Nephron progenitor cell (in vitro differentiated cells): ENCODE measurements at regions not wholly inside any gene's neighbourhood (a gene's known extent, or its start where the extent isn't known, plus 50 kb on each side); places are given as distances from the start of the nearest gene placed in this dataset.

Experiments used
- DNase-seq: peaks from one replicate; pipeline ENCODE4 v3.0.0; 2021
- H3K27ac Mint-ChIP-seq: 2 replicates; pipeline ENCODE4 v1.8.0; 2021; ENCODE audit warnings: mild to moderate bottlenecking, moderate library complexity, mixed read lengths
- H3K27me3 Mint-ChIP-seq: 2 replicates; pipeline ENCODE4 v1.8.0; 2021; ENCODE audit warnings: mild to moderate bottlenecking, low read depth, mixed read lengths; ENCODE audit not compliant: poor library complexity
- H3K36me3 Mint-ChIP-seq: 2 replicates; pipeline ENCODE4 v1.8.0; 2021; ENCODE audit warnings: low read depth, mixed read lengths
- H3K4me1 Mint-ChIP-seq: 2 replicates; pipeline ENCODE4 v1.8.0; 2021; ENCODE audit warnings: mixed read lengths
- H3K4me3 Mint-ChIP-seq: 2 replicates; pipeline ENCODE4 v1.8.0; 2021; ENCODE audit warnings: mild to moderate bottlenecking, moderate library complexity, mixed read lengths
- H3K9me3 Mint-ChIP-seq: 2 replicates; pipeline ENCODE4 v1.8.0; 2021; ENCODE audit warnings: mild to moderate bottlenecking, moderate library complexity, mixed read lengths
- TF ChIP-seq, protein P1 (sequence below): fragments of 200-600 bp; sonication (generic); IDR thresholded peaks from 2 replicates; pipeline ENCODE4 v1.5.0; 2021; ENCODE audit warnings: antibody characterized with exemption

DNA sequence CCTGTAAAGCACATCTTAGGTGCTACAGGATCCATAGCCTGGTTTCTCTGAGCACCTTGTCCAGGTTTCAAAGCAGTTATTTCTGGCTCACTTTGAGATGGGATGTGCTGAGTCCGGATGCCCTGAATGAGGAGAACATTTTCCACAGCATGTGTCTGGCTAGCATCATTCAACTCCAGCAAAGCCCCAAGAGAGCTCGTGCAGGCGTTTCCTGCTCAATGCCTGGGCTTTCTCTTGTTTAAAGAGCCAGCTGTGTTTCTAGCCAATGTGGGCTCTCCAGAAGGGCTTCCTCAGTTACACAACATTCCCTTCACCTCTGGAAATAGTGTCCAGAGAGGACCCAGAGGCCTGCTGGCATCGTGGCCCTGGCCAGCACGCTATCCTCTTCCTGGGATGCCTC is 411.7 kb downstream of the DMAC1 start:
- TF ChIP-seq, protein P1, sequence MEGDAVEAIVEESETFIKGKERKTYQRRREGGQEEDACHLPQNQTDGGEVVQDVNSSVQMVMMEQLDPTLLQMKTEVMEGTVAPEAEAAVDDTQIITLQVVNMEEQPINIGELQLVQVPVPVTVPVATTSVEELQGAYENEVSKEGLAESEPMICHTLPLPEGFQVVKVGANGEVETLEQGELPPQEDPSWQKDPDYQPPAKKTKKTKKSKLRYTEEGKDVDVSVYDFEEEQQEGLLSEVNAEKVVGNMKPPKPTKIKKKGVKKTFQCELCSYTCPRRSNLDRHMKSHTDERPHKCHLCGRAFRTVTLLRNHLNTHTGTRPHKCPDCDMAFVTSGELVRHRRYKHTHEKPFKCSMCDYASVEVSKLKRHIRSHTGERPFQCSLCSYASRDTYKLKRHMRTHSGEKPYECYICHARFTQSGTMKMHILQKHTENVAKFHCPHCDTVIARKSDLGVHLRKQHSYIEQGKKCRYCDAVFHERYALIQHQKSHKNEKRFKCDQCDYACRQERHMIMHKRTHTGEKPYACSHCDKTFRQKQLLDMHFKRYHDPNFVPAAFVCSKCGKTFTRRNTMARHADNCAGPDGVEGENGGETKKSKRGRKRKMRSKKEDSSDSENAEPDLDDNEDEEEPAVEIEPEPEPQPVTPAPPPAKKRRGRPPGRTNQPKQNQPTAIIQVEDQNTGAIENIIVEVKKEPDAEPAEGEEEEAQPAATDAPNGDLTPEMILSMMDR = no peak
- Mint-ChIP-seq H3K4me3 (no peak overlapping the region), H3K4me1 (peaks cover 68% of the 10 kb centered on the region), H3K27me3 (no peaks in the 10 kb centered on the region), H3K27ac (no peak overlapping the region), H3K36me3 (no peaks in the 10 kb centered on the region), H3K9me3 (no peaks in the 10 kb centered on the region)
- no peak for DNase-seq

- no peak for DNase-seq
- no peak overlapping the region for H3K4me3 Mint-ChIP-seq
- H3K9me3 Mint-ChIP-seq = peaks cover 3% of the 10 kb centered on the region
- H3K36me3 Mint-ChIP-seq = no peaks in the 10 kb centered on the region
- H3K4me1 Mint-ChIP-seq = peaks cover 16% of the 10 kb centered on the region
- H3K27ac Mint-ChIP-seq = peak overlapping the region; percentile 81
- TF ChIP-seq, protein P1 = no peak
- peaks cover 6% of the 10 kb centered on the region for H3K27me3 Mint-ChIP-seq
These were observed 417.3 kb downstream of the DMAC1 start for GRCh38 chr9:7382304-7382703.

DNA sequence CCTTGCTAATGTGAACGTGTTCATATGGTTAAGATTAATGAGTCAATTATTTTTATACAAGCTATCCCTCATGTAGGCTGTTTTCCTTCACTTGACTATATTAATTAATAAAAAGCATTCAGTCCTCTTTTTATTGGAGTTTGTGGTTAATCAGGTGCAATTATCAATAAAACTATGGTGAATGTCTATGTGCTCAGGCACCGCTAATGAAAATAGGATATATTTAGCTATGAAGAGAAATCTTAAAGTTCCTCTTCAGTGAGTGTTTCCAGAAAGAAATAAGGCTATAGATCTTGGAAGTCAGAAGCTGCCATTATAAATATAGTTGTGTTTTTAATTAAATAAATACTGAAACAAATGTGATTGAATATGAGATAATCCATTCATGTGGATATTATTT is 422.1 kb downstream of the DMAC1 start:
- Mint-ChIP-seq H3K9me3 (peaks cover 26% of the 10 kb centered on the region), H3K4me3 (no peak overlapping the region), H3K36me3 (peaks cover 7% of the 10 kb centered on the region), H3K4me1 (peaks cover 14% of the 10 kb centered on the region), H3K27ac (no peak overlapping the region), H3K27me3 (peaks cover 10% of the 10 kb centered on the region)
- DNase-seq = no peak
- TF ChIP-seq, protein P1 = no peak

GRCh38 chr9:7376833-7377232 is 422.7 kb downstream of the DMAC1 start:
- Mint-ChIP-seq H3K4me1 (peaks cover 14% of the 10 kb centered on the region), H3K27ac (no peak overlapping the region), H3K9me3 (peaks cover 26% of the 10 kb centered on the region), H3K4me3 (no peak overlapping the region), H3K36me3 (peaks cover 7% of the 10 kb centered on the region), H3K27me3 (peaks cover 9% of the 10 kb centered on the region)
- TF ChIP-seq, protein P1 = no peak
- no peak for DNase-seq

DNA sequence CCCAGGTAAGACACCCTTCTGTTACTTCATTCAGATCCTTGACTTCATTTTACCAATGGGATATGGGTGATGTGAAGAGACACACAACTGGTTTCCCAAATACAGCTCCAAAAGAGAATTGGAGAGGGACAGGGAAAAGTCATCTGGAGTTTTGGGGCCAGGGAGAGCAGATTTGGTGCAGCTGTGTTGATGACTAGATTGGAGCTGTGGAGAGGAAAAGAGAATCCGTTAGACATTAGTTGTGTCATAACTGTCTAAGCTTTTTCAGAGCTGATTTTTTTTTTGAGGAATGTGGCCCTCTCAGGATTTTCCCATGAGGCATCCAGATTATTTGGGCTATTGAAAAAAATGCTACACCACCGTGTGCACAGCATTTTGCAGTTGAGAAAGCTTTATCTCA is 423.4 kb downstream of the DMAC1 start:
- Mint-ChIP-seq H3K4me3 (no peak overlapping the region), H3K9me3 (peaks cover 26% of the 10 kb centered on the region), H3K27ac (no peak overlapping the region), H3K27me3 (peaks cover 5% of the 10 kb centered on the region), H3K4me1 (peaks cover 14% of the 10 kb centered on the region), H3K36me3 (peaks cover 7% of the 10 kb centered on the region)
- DNase-seq = no peak
- TF ChIP-seq, protein P1 = no peak

DNA sequence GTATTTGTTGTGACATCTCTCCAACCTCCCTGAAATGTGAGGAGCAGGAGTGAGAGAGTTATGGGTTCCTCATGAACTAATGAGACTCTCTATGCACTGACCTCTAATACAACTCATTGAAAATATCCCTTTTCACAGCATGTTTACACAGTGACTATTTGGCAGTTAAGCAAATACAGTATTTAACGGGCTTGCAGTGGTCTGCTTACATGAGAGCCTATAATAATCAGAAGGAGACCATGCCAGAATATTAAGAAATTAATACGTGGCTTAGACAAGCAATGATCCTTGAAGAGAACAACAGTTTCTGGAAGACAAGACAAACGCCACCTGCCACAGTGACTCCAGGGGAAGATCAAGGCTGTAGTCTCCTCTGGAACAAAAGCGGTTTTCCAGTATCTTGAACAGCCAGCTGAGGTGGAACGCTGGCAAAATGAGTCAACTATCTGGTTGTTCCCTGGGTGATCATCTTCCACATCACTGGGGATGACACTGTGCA is 424.5 kb downstream of the DMAC1 start:
- Mint-ChIP-seq H3K27me3 (peaks cover 5% of the 10 kb centered on the region), H3K27ac (peak overlapping the region; percentile 81), H3K4me3 (no peak overlapping the region), H3K9me3 (peaks cover 26% of the 10 kb centered on the region), H3K4me1 (peaks cover 14% of the 10 kb centered on the region), H3K36me3 (peaks cover 7% of the 10 kb centered on the region)
- no peak for DNase-seq
- TF ChIP-seq, protein P1 = no peak
